Ishikawa (cell line): ENCODE measurements at regions not wholly inside any gene's neighbourhood (a gene's known extent, or its start where the extent isn't known, plus 50 kb on each side); places are given as distances from the start of the nearest gene placed in this dataset.

Experiments used
- CEBPB ChIP-seq: IDR thresholded peaks from 2 replicates; pipeline ENCODE4 v1.6.1; 2012
- CREB1 ChIP-seq: IDR thresholded peaks from 2 replicates; pipeline ENCODE4 v1.6.1; 2012; ENCODE audit warnings: low read depth
- EGR1 ChIP-seq: IDR thresholded peaks from 2 replicates; pipeline ENCODE4 v1.6.1; 2012
- EP300 ChIP-seq: IDR thresholded peaks from 2 replicates; pipeline ENCODE4 v1.6.1; 2012; ENCODE audit warnings: borderline replicate concordance
- FOXM1 ChIP-seq: IDR thresholded peaks from 2 replicates; pipeline ENCODE4 v1.6.1; 2012; ENCODE audit warnings: low read depth, borderline replicate concordance
- MAX ChIP-seq: IDR thresholded peaks from 2 replicates; pipeline ENCODE4 v1.6.1; 2012
- NFIC ChIP-seq: IDR thresholded peaks from 2 replicates; pipeline ENCODE4 v1.6.1; 2012
- RAD21 ChIP-seq: IDR thresholded peaks from 2 replicates; pipeline ENCODE4 v1.6.1; 2012; ENCODE audit warnings: low read depth
- REST ChIP-seq: IDR thresholded peaks from 2 replicates; pipeline ENCODE4 v1.6.1; 2012; ENCODE audit warnings: low read depth, mild to moderate bottlenecking
- TAF1 ChIP-seq: IDR thresholded peaks from 2 replicates; pipeline ENCODE4 v1.6.1; 2012; ENCODE audit warnings: low read depth, mild to moderate bottlenecking
- TCF12 ChIP-seq: IDR thresholded peaks from 2 replicates; pipeline ENCODE4 v1.6.1; 2012; ENCODE audit warnings: low read depth
- TEAD4 ChIP-seq: IDR thresholded peaks from 2 replicates; pipeline ENCODE4 v1.6.1; 2012
- USF1 ChIP-seq: IDR thresholded peaks from 2 replicates; pipeline ENCODE4 v1.6.1; 2012
- YY1 ChIP-seq: IDR thresholded peaks from 2 replicates; pipeline ENCODE4 v1.6.1; 2012; ENCODE audit warnings: low read depth
- ZBTB7A ChIP-seq: IDR thresholded peaks from 2 replicates; pipeline ENCODE4 v1.6.1; 2012; ENCODE audit warnings: low read depth

- TF ChIP-seq RAD21 (no peak), REST (no peak), YY1 (no peak), TEAD4 (no peak), EP300 (no peak), FOXM1 (no peak), ZBTB7A (no peak), USF1 (no peak), NFIC (no peak), EGR1 (no peak), CEBPB (no peak), TAF1 (no peak)
Measured at GRCh38 chrX:42943051-42943974, 165.3 kb upstream of the PPP1R2C start.

- TF ChIP-seq EP300 (no peak), CREB1 (no peak), ZBTB7A (no peak), CEBPB (no peak), USF1 (no peak), REST (no peak), MAX (no peak), EGR1 (no peak)
Measured at GRCh38 chrX:42944381-42944998, 166.5 kb upstream of the PPP1R2C start.

- no peak for TF ChIP-seq TEAD4
- no peak for TF ChIP-seq EP300
- no peak for TF ChIP-seq TCF12
- TF ChIP-seq FOXM1, result no peak
- TF ChIP-seq REST, result no peak
- TF ChIP-seq ZBTB7A, result no peak
- no peak for TF ChIP-seq TAF1
- TF ChIP-seq CREB1, result no peak
- no peak for TF ChIP-seq RAD21
- no peak for TF ChIP-seq NFIC
- no peak for TF ChIP-seq MAX
- no peak for TF ChIP-seq CEBPB
- no peak for TF ChIP-seq YY1
- TF ChIP-seq USF1, result no peak
- TF ChIP-seq EGR1, result no peak
Measured at GRCh38 chrX:42946544-42947194, 168.7 kb upstream of the PPP1R2C start.
